Natural killer cell (primary cell): ENCODE measurements at regions not wholly inside any gene's neighbourhood (a gene's known extent, or its start where the extent isn't known, plus 50 kb on each side); places are given as distances from the start of the nearest gene placed in this dataset.

Experiments used
- ATAC-seq, 3 donors: fragments of 150-1000 bp in 2 of 3; fragments of 200-7000 bp in 1 of 3; cut with Tn5 transposase; 1 replicate in 1 of 3; 2 replicates in 2 of 3; pipeline ENCODE4 v1.10.0; 2021; ENCODE audit warnings: mild to moderate bottlenecking in 2 of 3, moderate library complexity in 2 of 3
- DNase-seq, 2 donors: peaks; one replicate each; pipeline versions ENCODE4 v3.0.0 to v3.0.0-alpha.2; 2013 to 2021; ENCODE audit warnings: mixed read lengths in 1 of 2
- H3K27ac ChIP-seq: one replicate; pipeline ENCODE4 v1.5.1; 2013; ENCODE audit warnings: mild to moderate bottlenecking, low read length
- H3K27me3 ChIP-seq: one replicate; pipeline ENCODE4 v1.6.1; 2013; ENCODE audit warnings: low read length; ENCODE audit not compliant: control insufficient read depth, insufficient read depth
- H3K36me3 ChIP-seq: one replicate; pipeline ENCODE4 v1.6.1; 2013; ENCODE audit warnings: low read length; ENCODE audit not compliant: control insufficient read depth, insufficient read depth
- H3K4me1 ChIP-seq: one replicate; pipeline ENCODE4 v1.6.1; 2013; ENCODE audit warnings: low read length; ENCODE audit not compliant: control insufficient read depth, insufficient read depth
- H3K4me3 ChIP-seq: one replicate; pipeline ENCODE4 v1.5.1; 2013; ENCODE audit warnings: low read length
- H3K9me3 ChIP-seq: one replicate; pipeline ENCODE4 v1.6.1; 2013; ENCODE audit warnings: low read length; ENCODE audit not compliant: control insufficient read depth, insufficient read depth
- H3K27ac Mint-ChIP-seq, 2 donors: one replicate each; pipeline ENCODE4 v1.8.0; 2022; ENCODE audit warnings: mild to moderate bottlenecking in 2 of 2, mixed read lengths in 2 of 2, moderate library complexity in 1 of 2
- H3K27me3 Mint-ChIP-seq, 2 donors: one replicate each; pipeline ENCODE4 v1.8.0; 2022; ENCODE audit warnings: low read depth in 2 of 2, mixed read lengths in 2 of 2
- H3K36me3 Mint-ChIP-seq: one replicate; pipeline ENCODE4 v1.8.0; 2022; ENCODE audit warnings: mixed read lengths
- H3K4me1 Mint-ChIP-seq, 2 donors: one replicate each; pipeline ENCODE4 v1.8.0; 2022; ENCODE audit warnings: mixed read lengths in 2 of 2
- H3K4me3 Mint-ChIP-seq: one replicate; pipeline ENCODE4 v1.8.0; 2022; ENCODE audit warnings: mild to moderate bottlenecking, moderate library complexity, mixed read lengths
- H3K9me3 Mint-ChIP-seq, 2 donors: one replicate each; pipeline ENCODE4 v1.8.0; 2022; ENCODE audit warnings: mixed read lengths in 2 of 2
- CTCF ChIP-seq: fragments of 200-600 bp; IDR thresholded peaks from one replicate; pipeline ENCODE4 v1.8.0; 2022; ENCODE audit warnings: antibody characterized with exemption
- WGBS: methylation state at CpG from one replicate; pipeline ENCODE4 v1.1.7; 2013; ENCODE audit warnings: missing lambda C conversion rate; ENCODE audit not compliant: insufficient coverage; 5-methylcytosine and 5-hydroxymethylcytosine counted together
- intact Hi-C: fragments of 100-400 bp; cut with micrococcal nuclease; formaldehyde crosslinking; loops from one replicate; pipeline ENCODE4 v1.14.2; 2022

DNA sequence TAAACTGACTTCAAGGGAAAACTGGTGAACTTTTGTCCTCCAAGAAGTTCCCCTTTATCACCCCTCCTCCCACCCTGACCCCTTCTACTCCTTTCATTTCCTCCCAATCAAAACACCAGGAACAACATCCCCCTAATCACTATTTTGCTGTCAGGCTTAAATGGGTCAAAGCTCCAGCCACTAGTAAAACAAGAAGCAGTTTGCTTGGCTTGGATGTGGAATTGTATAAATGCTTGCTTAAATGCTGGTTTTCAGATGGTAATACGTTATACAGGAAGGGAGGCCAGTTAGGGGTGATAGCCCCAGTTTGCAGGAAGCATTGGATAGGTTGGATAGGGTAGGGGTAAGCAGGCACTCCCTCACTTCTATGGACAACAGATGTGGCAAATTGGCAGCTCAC lies 473.6 kb downstream of the AGTPBP1 start:
- no peaks in the 10 kb centered on the region for H3K4me1 ChIP-seq
- H3K27ac Mint-ChIP-seq: no peak overlapping the region
- intact Hi-C loops: no loop called here
- H3K27me3 Mint-ChIP-seq: peaks cover 7 to 22% of the 10 kb centered on the region in 2 donors
- no peak for ATAC-seq
- no peaks in the 10 kb centered on the region for H3K27me3 ChIP-seq
- TF ChIP-seq CTCF: no peak
- no peak overlapping the region for H3K27ac ChIP-seq
- no peaks in the 10 kb centered on the region for H3K4me1 Mint-ChIP-seq
- H3K9me3 Mint-ChIP-seq: no peaks in the 10 kb centered on the region
- no peak overlapping the region for H3K4me3 Mint-ChIP-seq
- no peaks in the 10 kb centered on the region for H3K9me3 ChIP-seq
- 59% methylated on average over 1 of the region's 1 CpG for WGBS
- no peak overlapping the region for H3K4me3 ChIP-seq
- no peaks in the 10 kb centered on the region for H3K36me3 ChIP-seq
- no peak for DNase-seq
- no peaks in the 10 kb centered on the region for H3K36me3 Mint-ChIP-seq

DNA sequence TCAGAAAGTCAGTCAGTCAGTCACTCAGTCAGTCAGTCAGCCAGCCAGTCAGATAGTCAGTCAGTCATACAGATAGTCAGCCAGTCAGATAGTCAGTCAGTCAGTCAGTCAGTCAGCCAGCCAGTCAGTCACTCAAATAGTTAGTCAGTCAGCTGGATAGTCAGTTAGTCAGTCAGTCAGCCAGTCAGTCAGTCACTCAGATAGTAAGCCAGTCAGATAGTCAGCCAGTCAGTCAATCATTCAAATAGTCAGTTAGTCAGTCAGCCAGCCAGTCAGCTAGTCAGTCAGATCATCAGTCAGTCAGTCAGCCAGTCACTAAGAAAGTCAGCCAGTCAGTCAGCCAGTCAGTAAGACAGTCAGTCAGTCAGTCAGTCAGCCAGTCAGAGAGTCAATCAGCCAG lies 477.1 kb downstream of the AGTPBP1 start:
- Mint-ChIP-seq H3K9me3 (no peaks in the 10 kb centered on the region), H3K36me3 (no peaks in the 10 kb centered on the region), H3K4me3 (no peak overlapping the region), H3K4me1 (no peaks in the 10 kb centered on the region), H3K27me3 (peaks cover 4 to 17% of the 10 kb centered on the region in 2 donors), H3K27ac (no peak overlapping the region)
- ATAC-seq (no peak), DNase-seq (no peak)
- TF ChIP-seq CTCF: no peak
- intact Hi-C loops: no loop called here
- Histone ChIP-seq H3K27ac (no peak overlapping the region), H3K4me1 (no peaks in the 10 kb centered on the region), H3K36me3 (no peaks in the 10 kb centered on the region), H3K27me3 (no peaks in the 10 kb centered on the region), H3K4me3 (no peak overlapping the region), H3K9me3 (no peaks in the 10 kb centered on the region)

GRCh38 chr9:85263288-85263687 lies 478.5 kb downstream of the AGTPBP1 start:
- Mint-ChIP-seq H3K4me1 (peaks cover 5 to 9% of the 10 kb centered on the region in 2 donors), H3K9me3 (no peaks in the 10 kb centered on the region), H3K27ac (no peak overlapping the region), H3K27me3 (peaks cover 16 to 30% of the 10 kb centered on the region in 2 donors), H3K4me3 (no peak overlapping the region), H3K36me3 (no peaks in the 10 kb centered on the region)
- Histone ChIP-seq H3K4me1 (no peaks in the 10 kb centered on the region), H3K4me3 (no peak overlapping the region), H3K27me3 (no peaks in the 10 kb centered on the region), H3K36me3 (no peaks in the 10 kb centered on the region), H3K27ac (no peak overlapping the region), H3K9me3 (no peaks in the 10 kb centered on the region)
- intact Hi-C loops: no loop called here
- no peak for TF ChIP-seq CTCF
- WGBS: 83% methylated on average over 1 of the region's 2 CpGs
- ATAC-seq (no peak), DNase-seq (no peak)

- H3K4me1 ChIP-seq: no peaks in the 10 kb centered on the region
- no peak for TF ChIP-seq CTCF
- Mint-ChIP-seq H3K4me3 (no peak overlapping the region), H3K27ac (no peak overlapping the region), H3K36me3 (no peaks in the 10 kb centered on the region), H3K27me3 (peaks cover 16 to 30% of the 10 kb centered on the region in 2 donors), H3K4me1 (peaks cover 5 to 9% of the 10 kb centered on the region in 2 donors), H3K9me3 (no peaks in the 10 kb centered on the region)
- H3K4me3 ChIP-seq: no peak overlapping the region
- no peaks in the 10 kb centered on the region for H3K27me3 ChIP-seq
- no peaks in the 10 kb centered on the region for H3K9me3 ChIP-seq
- intact Hi-C loops: no loop called here
- 24% methylated on average over 2 of the region's 2 CpGs for WGBS
- no peak overlapping the region for H3K27ac ChIP-seq
- no peaks in the 10 kb centered on the region for H3K36me3 ChIP-seq
- ATAC-seq: peak in 1 of 3 donors; percentile 16
- no peak for DNase-seq
Observed at GRCh38 chr9:85262333-85262732, 479.4 kb downstream of the AGTPBP1 start.
